ENCODE measurements at regions not wholly inside any gene's neighbourhood (a gene's known extent, or its start where the extent isn't known, plus 50 kb on each side); places are given as distances from the start of the nearest gene placed in this dataset.
"Not testable (repeated sequence)": the region's sequence is repeated elsewhere in the genome, so short reads cannot be mapped to it uniquely, and the experiment has no call there.

- no peak for FAIRE-seq
Measured at GRCh38 chr12:67091204-67091603, 178.0 kb upstream of the CAND1 start.

GRCh38 chr12:67091678-67092077 lies 177.5 kb upstream of the CAND1 start:
- no peak for FAIRE-seq

GRCh38 chr12:67092934-67093333 lies 176.2 kb upstream of the CAND1 start:
- FAIRE-seq: not testable (repeated sequence)

GRCh38 chr12:67096533-67097318 lies 172.4 kb upstream of the CAND1 start:
- peak; percentile 62 for FAIRE-seq

- FAIRE-seq: no peak
Measured at GRCh38 chr12:67099858-67100257, 169.3 kb upstream of the CAND1 start.

- no peak for FAIRE-seq
Measured at GRCh38 chr12:67103521-67103920, 165.6 kb upstream of the CAND1 start.

- no peak for FAIRE-seq
Measured at GRCh38 chr12:67107235-67107634, 161.9 kb upstream of the CAND1 start.

- FAIRE-seq: no peak
Measured at GRCh38 chr12:67107751-67108269, 161.3 kb upstream of the CAND1 start.

- not testable (repeated sequence) for FAIRE-seq
Measured at GRCh38 chr12:67110345-67110744, 158.8 kb upstream of the CAND1 start.

- no peak for FAIRE-seq
Measured at GRCh38 chr12:67111182-67111581, 158.0 kb upstream of the CAND1 start.

- FAIRE-seq: no peak
Measured at GRCh38 chr12:67112586-67112985, 156.6 kb upstream of the CAND1 start.

- no peak for FAIRE-seq
Measured at GRCh38 chr12:67116134-67116533, 153.0 kb upstream of the CAND1 start.

- FAIRE-seq: no peak
Measured at GRCh38 chr12:67122584-67122983, 146.6 kb upstream of the CAND1 start.

GRCh38 chr12:67137256-67137655 lies 131.9 kb upstream of the CAND1 start:
- no peak for FAIRE-seq

- FAIRE-seq: no peak
Measured at GRCh38 chr12:67141296-67142018, 127.7 kb upstream of the CAND1 start.

- no peak for FAIRE-seq
Measured at GRCh38 chr12:67145692-67146091, 123.5 kb upstream of the CAND1 start.

- FAIRE-seq: no peak
Measured at GRCh38 chr12:67147030-67147429, 122.1 kb upstream of the CAND1 start.

- no peak for FAIRE-seq
Measured at GRCh38 chr12:67147447-67147846, 121.7 kb upstream of the CAND1 start.

- FAIRE-seq: no peak
Measured at GRCh38 chr12:67148265-67148664, 120.9 kb upstream of the CAND1 start.

GRCh38 chr12:67151886-67152285 lies 117.3 kb upstream of the CAND1 start:
- no peak for FAIRE-seq

GRCh38 chr12:67152451-67152850 lies 116.7 kb upstream of the CAND1 start:
- FAIRE-seq: no peak

GRCh38 chr12:67154901-67155300 lies 114.3 kb upstream of the CAND1 start:
- no peak for FAIRE-seq

GRCh38 chr12:67155863-67156262 lies 113.3 kb upstream of the CAND1 start:
- FAIRE-seq: no peak

- no peak for FAIRE-seq
Measured at GRCh38 chr12:67161322-67161918, 107.7 kb upstream of the CAND1 start.
